ENCODE measurements at regions not wholly inside any gene's neighbourhood (a gene's known extent, or its start where the extent isn't known, plus 50 kb on each side); places are given as distances from the start of the nearest gene placed in this dataset.

DNA sequence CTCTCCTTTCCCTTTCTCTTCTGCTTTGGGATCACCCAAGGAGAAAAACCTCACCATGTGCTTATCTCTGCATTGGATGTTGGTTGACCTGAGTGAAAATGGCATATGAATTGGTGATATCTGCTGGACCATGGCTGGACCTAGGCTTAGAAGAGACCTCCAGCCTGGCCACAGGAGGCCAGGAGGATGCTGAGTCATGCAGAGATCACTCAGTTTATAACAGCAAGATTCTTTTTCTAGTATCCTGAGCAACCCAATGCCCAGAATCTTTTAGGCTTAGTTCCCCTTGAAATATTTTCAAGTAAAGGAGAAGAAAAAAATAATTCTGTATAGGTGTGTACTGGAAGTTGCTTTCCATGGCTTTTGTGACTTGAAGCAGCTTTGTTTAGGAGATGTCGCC lies 236.3 kb downstream of the KLF6 start:
- TF ChIP-seq CTCF (IDR thresholded peaks at IDR 0.05) (no peak), POLR2A (IDR thresholded peaks at IDR 0.05) (no peak), EP300 (IDR thresholded peaks at IDR 0.05) (no peak)
